ENCODE measurements at regions not wholly inside any gene's neighbourhood (a gene's known extent, or its start where the extent isn't known, plus 50 kb on each side); places are given as distances from the start of the nearest gene placed in this dataset.

- TF ChIP-seq CTCF (IDR thresholded peaks at IDR 0.05; ENCODE audit: low read length) (no peak), EZH2 (optimal IDR thresholded peaks at IDR 0.05; ENCODE audit: low read depth, low read length) (no peak)
Observed at GRCh38 chrX:155774387-155774786, 106.8 kb upstream of the VAMP7 start.
